ENCODE measurements at regions not wholly inside any gene's neighbourhood (a gene's known extent, or its start where the extent isn't known, plus 50 kb on each side); places are given as distances from the start of the nearest gene placed in this dataset.

GRCh38 chr13:37416291-37417059 is 182.1 kb downstream of the POSTN start:
- H3K27me3 ChIP-seq (replicated peaks), result no peaks in the 10 kb centered on the region
- in situ Hi-C loops (cut with HindIII; ENCODE audit: low pct_ligation_motif_present, low sequenced_read_pairs), result no loop called here
- H3K4me3 ChIP-seq (ENCODE audit: low read depth, low read length), result no peak overlapping the region
- H3K27ac ChIP-seq, result no peak overlapping the region
- TF ChIP-seq CTCF (IDR thresholded peaks at IDR 0.05; ENCODE audit: low read depth, low read length, missing control alignments), result no peak
- no peaks in the 10 kb centered on the region for H3K36me3 ChIP-seq (replicated peaks)
- DNase-seq, result no peak

- Histone ChIP-seq H3K27me3 (replicated peaks) (no peaks in the 10 kb centered on the region), H3K4me3 (ENCODE audit: low read depth, low read length) (no peak overlapping the region), H3K27ac (no peak overlapping the region), H3K36me3 (replicated peaks) (no peaks in the 10 kb centered on the region)
- TF ChIP-seq CTCF (IDR thresholded peaks at IDR 0.05; ENCODE audit: low read depth, low read length, missing control alignments), result no peak
- in situ Hi-C loops (cut with HindIII; ENCODE audit: low pct_ligation_motif_present, low sequenced_read_pairs), result no loop called here
- no peak for DNase-seq
These were observed 185.4 kb downstream of the POSTN start for GRCh38 chr13:37413161-37413560.

GRCh38 chr13:37412241-37412921 is 186.2 kb downstream of the POSTN start:
- DNase-seq, result no peak
- in situ Hi-C loops (cut with HindIII; ENCODE audit: low pct_ligation_motif_present, low sequenced_read_pairs), result no loop called here
- Histone ChIP-seq H3K27ac (no peak overlapping the region), H3K36me3 (replicated peaks) (no peaks in the 10 kb centered on the region), H3K4me3 (ENCODE audit: low read depth, low read length) (no peak overlapping the region), H3K27me3 (replicated peaks) (no peaks in the 10 kb centered on the region)
- no peak for TF ChIP-seq CTCF (IDR thresholded peaks at IDR 0.05; ENCODE audit: low read depth, low read length, missing control alignments)

DNA sequence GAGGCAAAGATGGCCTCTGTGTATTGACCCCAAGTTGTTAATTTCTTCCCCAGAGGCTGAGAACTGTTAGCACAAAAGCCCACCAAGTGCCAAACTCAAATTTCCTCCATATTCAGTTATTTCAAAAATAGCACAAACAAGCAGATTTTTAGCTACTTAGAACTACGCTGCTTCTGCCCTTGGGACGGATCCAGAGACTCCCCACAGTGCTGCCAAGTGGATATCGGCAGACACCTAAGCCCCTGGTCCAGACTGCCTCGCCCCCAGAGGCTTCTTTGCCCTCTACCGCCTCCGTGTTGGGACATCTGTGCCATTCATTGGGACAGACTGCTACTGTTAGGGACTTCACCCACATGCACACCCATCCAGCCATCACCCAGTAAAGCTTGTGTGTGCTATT is 188.3 kb downstream of the POSTN start:
- Histone ChIP-seq H3K27ac (no peak overlapping the region), H3K36me3 (replicated peaks) (no peaks in the 10 kb centered on the region), H3K4me3 (ENCODE audit: low read depth, low read length) (no peak overlapping the region), H3K27me3 (replicated peaks) (no peaks in the 10 kb centered on the region)
- TF ChIP-seq CTCF (IDR thresholded peaks at IDR 0.05; ENCODE audit: low read depth, low read length, missing control alignments), result no peak
- DNase-seq, result no peak
- in situ Hi-C loops (cut with HindIII; ENCODE audit: low pct_ligation_motif_present, low sequenced_read_pairs), result no loop called here

DNA sequence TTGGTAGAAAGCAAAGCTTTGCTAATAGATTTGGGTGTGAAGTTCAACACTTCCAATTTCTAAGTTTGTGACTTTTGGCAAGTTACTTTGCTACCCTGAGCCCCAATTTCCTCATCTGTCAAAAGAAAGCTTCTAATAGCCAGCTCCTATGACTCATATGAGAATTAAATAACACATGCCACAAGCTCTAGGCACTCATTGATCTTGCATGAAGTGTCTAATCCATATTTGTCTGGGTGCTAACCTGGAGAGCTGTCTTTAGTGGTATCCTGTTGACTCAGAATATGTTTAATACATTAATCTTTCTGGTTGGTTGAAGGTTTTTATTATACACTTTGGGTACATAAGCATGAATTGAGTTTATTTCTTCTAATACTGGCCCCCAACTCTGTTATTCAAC is 188.8 kb downstream of the POSTN start:
- no peaks in the 10 kb centered on the region for H3K27me3 ChIP-seq (replicated peaks)
- no peak for DNase-seq
- no peaks in the 10 kb centered on the region for H3K36me3 ChIP-seq (replicated peaks)
- H3K27ac ChIP-seq, result no peak overlapping the region
- no peak for TF ChIP-seq CTCF (IDR thresholded peaks at IDR 0.05; ENCODE audit: low read depth, low read length, missing control alignments)
- in situ Hi-C loops (cut with HindIII; ENCODE audit: low pct_ligation_motif_present, low sequenced_read_pairs), result no loop called here
- H3K4me3 ChIP-seq (ENCODE audit: low read depth, low read length), result no peak overlapping the region

All from brain microvascular endothelial cell (primary cell).